OCI-LY1 (cell line): ENCODE measurements at regions not wholly inside any gene's neighbourhood (a gene's known extent, or its start where the extent isn't known, plus 50 kb on each side); places are given as distances from the start of the nearest gene placed in this dataset.

Source experiments
- EZH2 ChIP-seq: fragments of 200-600 bp; sonication (generic), shearing (Covaris generic); IDR thresholded peaks from 2 replicates; pipeline ENCODE4 v1.8.0; 2017; ENCODE audit warnings: borderline replicate concordance, mixed run types, mild to moderate bottlenecking, antibody characterized with exemption, low read length, moderate library complexity, mixed read lengths
- TF ChIP-seq, protein P1 (sequence below): fragments of 200-600 bp; sonication (generic), shearing (Covaris generic); IDR thresholded peaks from 2 replicates; pipeline ENCODE4 v1.5.1; 2017; ENCODE audit warnings: mild to moderate bottlenecking, antibody characterized with exemption, low read length, moderate library complexity, mixed read lengths

DNA sequence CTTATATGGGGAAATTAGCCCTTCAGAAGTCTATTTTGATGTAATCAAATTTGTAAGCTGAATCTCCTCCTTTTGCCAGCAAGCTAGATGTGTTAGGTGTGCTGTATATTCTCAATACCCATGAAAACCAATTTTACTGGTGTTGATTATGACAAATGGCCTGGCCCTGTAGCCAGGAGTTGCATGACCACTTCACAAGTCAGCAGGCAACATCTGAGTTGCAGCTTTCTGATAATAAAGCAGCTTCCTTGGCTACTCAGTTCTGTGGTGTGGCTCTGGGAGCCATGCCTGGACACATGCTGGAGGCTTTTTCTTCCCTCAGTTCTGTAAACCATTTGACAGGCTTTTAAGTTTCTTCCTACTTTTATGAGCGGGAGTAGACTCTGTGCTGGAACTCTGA, 154.1 kb upstream of the CXCL13 start:
- TF ChIP-seq, protein P1, sequence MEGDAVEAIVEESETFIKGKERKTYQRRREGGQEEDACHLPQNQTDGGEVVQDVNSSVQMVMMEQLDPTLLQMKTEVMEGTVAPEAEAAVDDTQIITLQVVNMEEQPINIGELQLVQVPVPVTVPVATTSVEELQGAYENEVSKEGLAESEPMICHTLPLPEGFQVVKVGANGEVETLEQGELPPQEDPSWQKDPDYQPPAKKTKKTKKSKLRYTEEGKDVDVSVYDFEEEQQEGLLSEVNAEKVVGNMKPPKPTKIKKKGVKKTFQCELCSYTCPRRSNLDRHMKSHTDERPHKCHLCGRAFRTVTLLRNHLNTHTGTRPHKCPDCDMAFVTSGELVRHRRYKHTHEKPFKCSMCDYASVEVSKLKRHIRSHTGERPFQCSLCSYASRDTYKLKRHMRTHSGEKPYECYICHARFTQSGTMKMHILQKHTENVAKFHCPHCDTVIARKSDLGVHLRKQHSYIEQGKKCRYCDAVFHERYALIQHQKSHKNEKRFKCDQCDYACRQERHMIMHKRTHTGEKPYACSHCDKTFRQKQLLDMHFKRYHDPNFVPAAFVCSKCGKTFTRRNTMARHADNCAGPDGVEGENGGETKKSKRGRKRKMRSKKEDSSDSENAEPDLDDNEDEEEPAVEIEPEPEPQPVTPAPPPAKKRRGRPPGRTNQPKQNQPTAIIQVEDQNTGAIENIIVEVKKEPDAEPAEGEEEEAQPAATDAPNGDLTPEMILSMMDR = no peak
- TF ChIP-seq EZH2 = no peak
